ENCODE measurements at regions not wholly inside any gene's neighbourhood (a gene's known extent, or its start where the extent isn't known, plus 50 kb on each side); places are given as distances from the start of the nearest gene placed in this dataset.

- no peak overlapping the region for H3K27ac Mint-ChIP-seq
- H3K4me1 Mint-ChIP-seq: no peaks in the 10 kb centered on the region
- peaks cover 34 to 48% of the 10 kb centered on the region in 2 donors for H3K36me3 Mint-ChIP-seq
- ATAC-seq (replicated peaks) (no peak), DNase-seq (no peak)
- H3K9me3 Mint-ChIP-seq: no peaks in the 10 kb centered on the region
- H3K4me3 Mint-ChIP-seq: no peak overlapping the region
- no peaks in the 10 kb centered on the region for H3K27me3 Mint-ChIP-seq
Observed at GRCh38 chr22:26732284-26732683, 74.9 kb downstream of the MIAT start.

GRCh38 chr22:26734339-26735018, 77.1 kb downstream of the MIAT start:
- ATAC-seq (replicated peaks) (no peak), DNase-seq (no peak)
- peaks cover 0 to 3% of the 10 kb centered on the region in 2 donors for H3K4me1 Mint-ChIP-seq
- H3K27me3 Mint-ChIP-seq: no peaks in the 10 kb centered on the region
- no peaks in the 10 kb centered on the region for H3K9me3 Mint-ChIP-seq
- no peak overlapping the region for H3K4me3 Mint-ChIP-seq
- no peak overlapping the region for H3K27ac Mint-ChIP-seq
- H3K36me3 Mint-ChIP-seq: peaks cover 31 to 47% of the 10 kb centered on the region in 2 donors

GRCh38 chr22:26735019-26735409, 77.6 kb downstream of the MIAT start:
- no peak overlapping the region for H3K27ac Mint-ChIP-seq
- no peak overlapping the region for H3K4me3 Mint-ChIP-seq
- DNase-seq (no peak), ATAC-seq (replicated peaks) (no peak)
- H3K36me3 Mint-ChIP-seq: peaks cover 31 to 46% of the 10 kb centered on the region in 2 donors
- H3K9me3 Mint-ChIP-seq: no peaks in the 10 kb centered on the region
- H3K27me3 Mint-ChIP-seq: no peaks in the 10 kb centered on the region
- peaks cover 0 to 3% of the 10 kb centered on the region in 2 donors for H3K4me1 Mint-ChIP-seq

GRCh38 chr22:26737262-26737661, 79.9 kb downstream of the MIAT start:
- peaks cover 0 to 3% of the 10 kb centered on the region in 2 donors for H3K4me1 Mint-ChIP-seq
- no peaks in the 10 kb centered on the region for H3K27me3 Mint-ChIP-seq
- peaks cover 40 to 61% of the 10 kb centered on the region in 2 donors for H3K36me3 Mint-ChIP-seq
- ATAC-seq (replicated peaks): no peak
- no peak for DNase-seq
- H3K4me3 Mint-ChIP-seq: no peak overlapping the region
- no peaks in the 10 kb centered on the region for H3K9me3 Mint-ChIP-seq
- H3K27ac Mint-ChIP-seq: no peak overlapping the region

- H3K4me3 Mint-ChIP-seq: no peak overlapping the region
- H3K9me3 Mint-ChIP-seq: no peaks in the 10 kb centered on the region
- H3K27ac Mint-ChIP-seq: peak overlapping the region; percentile 10
- H3K36me3 Mint-ChIP-seq: peaks cover 36 to 51% of the 10 kb centered on the region in 2 donors
- ATAC-seq (replicated peaks): no peak
- peaks cover 0 to 3% of the 10 kb centered on the region in 2 donors for H3K4me1 Mint-ChIP-seq
- DNase-seq: no peak
- H3K27me3 Mint-ChIP-seq: no peaks in the 10 kb centered on the region
Observed at GRCh38 chr22:26740253-26740652, 82.9 kb downstream of the MIAT start.

GRCh38 chr22:26743149-26743548, 85.8 kb downstream of the MIAT start:
- no peak for DNase-seq
- Mint-ChIP-seq H3K9me3 (no peaks in the 10 kb centered on the region), H3K36me3 (peaks cover 28 to 50% of the 10 kb centered on the region in 2 donors), H3K4me1 (peaks cover 0 to 3% of the 10 kb centered on the region in 2 donors), H3K4me3 (no peak overlapping the region), H3K27me3 (no peaks in the 10 kb centered on the region), H3K27ac (no peak overlapping the region)
- ATAC-seq (replicated peaks): no peak

- no peak overlapping the region for H3K27ac Mint-ChIP-seq
- no peaks in the 10 kb centered on the region for H3K9me3 Mint-ChIP-seq
- ATAC-seq (replicated peaks) (no peak), DNase-seq (no peak)
- H3K4me3 Mint-ChIP-seq: no peak overlapping the region
- H3K4me1 Mint-ChIP-seq: no peaks in the 10 kb centered on the region
- H3K27me3 Mint-ChIP-seq: no peaks in the 10 kb centered on the region
- peaks cover 27 to 46% of the 10 kb centered on the region in 2 donors for H3K36me3 Mint-ChIP-seq
Observed at GRCh38 chr22:26744892-26745808, 87.8 kb downstream of the MIAT start.

GRCh38 chr22:26746311-26746710, 88.9 kb downstream of the MIAT start:
- Mint-ChIP-seq H3K4me3 (no peak overlapping the region), H3K27ac (no peak overlapping the region), H3K9me3 (peaks cover 3 to 6% of the 10 kb centered on the region in 2 donors), H3K4me1 (peaks cover 0 to 3% of the 10 kb centered on the region in 2 donors), H3K27me3 (no peaks in the 10 kb centered on the region), H3K36me3 (peaks cover 30 to 44% of the 10 kb centered on the region in 2 donors)
- DNase-seq: no peak
- no peak for ATAC-seq (replicated peaks)

GRCh38 chr22:26748845-26749244, 91.5 kb downstream of the MIAT start:
- Mint-ChIP-seq H3K9me3 (peaks cover 4 to 6% of the 10 kb centered on the region in 2 donors), H3K4me1 (peaks cover 0 to 5% of the 10 kb centered on the region in 2 donors), H3K27me3 (no peaks in the 10 kb centered on the region), H3K27ac (no peak overlapping the region), H3K4me3 (no peak overlapping the region), H3K36me3 (peaks cover 14 to 31% of the 10 kb centered on the region in 2 donors)
- ATAC-seq (replicated peaks) (no peak), DNase-seq (no peak)

GRCh38 chr22:26751217-26751616, 93.8 kb downstream of the MIAT start:
- Mint-ChIP-seq H3K4me3 (no peak overlapping the region), H3K36me3 (peaks cover 11 to 25% of the 10 kb centered on the region in 2 donors), H3K27ac (no peak overlapping the region), H3K27me3 (no peaks in the 10 kb centered on the region), H3K9me3 (peaks cover 4 to 6% of the 10 kb centered on the region in 2 donors), H3K4me1 (peaks cover 0 to 5% of the 10 kb centered on the region in 2 donors)
- no peak for DNase-seq
- no peak for ATAC-seq (replicated peaks)

GRCh38 chr22:26753125-26753862, 95.9 kb downstream of the MIAT start:
- ATAC-seq (replicated peaks): no peak
- H3K4me3 Mint-ChIP-seq: no peak overlapping the region
- H3K27me3 Mint-ChIP-seq: no peaks in the 10 kb centered on the region

GRCh38 chr22:26756675-26757293, 99.4 kb downstream of the MIAT start:
- no peak overlapping the region for H3K27ac Mint-ChIP-seq
- peaks cover 10 to 24% of the 10 kb centered on the region in 2 donors for H3K36me3 Mint-ChIP-seq
- ATAC-seq (replicated peaks): peak; percentile 75 to 80
- H3K9me3 Mint-ChIP-seq: peaks cover 0 to 1% of the 10 kb centered on the region in 2 donors
- H3K27me3 Mint-ChIP-seq: no peaks in the 10 kb centered on the region
- DNase-seq: peak; percentile 6
- H3K4me1 Mint-ChIP-seq: peaks cover 8 to 9% of the 10 kb centered on the region in 2 donors
- H3K4me3 Mint-ChIP-seq: peak overlapping the region in 1 of 2 donors; percentile 66

More at GRCh38 chr22:26753125-26753862, 95.9 kb downstream of the MIAT start:
- no peak for DNase-seq
- Mint-ChIP-seq H3K36me3 (peaks cover 18 to 33% of the 10 kb centered on the region in 2 donors), H3K4me1 (peaks cover 7 to 9% of the 10 kb centered on the region in 2 donors), H3K27ac (no peak overlapping the region), H3K9me3 (peaks cover 5 to 6% of the 10 kb centered on the region in 2 donors)

- peaks cover 9 to 10% of the 10 kb centered on the region in 2 donors for H3K4me1 Mint-ChIP-seq
- H3K4me3 Mint-ChIP-seq: no peak overlapping the region
- H3K9me3 Mint-ChIP-seq: peaks cover 0 to 1% of the 10 kb centered on the region in 2 donors
- ATAC-seq (replicated peaks): no peak
- DNase-seq: no peak
- H3K36me3 Mint-ChIP-seq: peaks cover 10 to 22% of the 10 kb centered on the region in 2 donors
- no peak overlapping the region for H3K27ac Mint-ChIP-seq
- no peaks in the 10 kb centered on the region for H3K27me3 Mint-ChIP-seq
Observed at GRCh38 chr22:26757496-26757895, 100.1 kb downstream of the MIAT start.

Measured in stimulated activated naive B cell treated with anti-CD40 and anti-IgM and Interleukin-4, amounts not matched to agents 10 μg/mL and 1 μg/mL and 100 μg/mL, for 72 hours (primary cell).